ENCODE measurements at regions not wholly inside any gene's neighbourhood (a gene's known extent, or its start where the extent isn't known, plus 50 kb on each side); places are given as distances from the start of the nearest gene placed in this dataset.

DNA sequence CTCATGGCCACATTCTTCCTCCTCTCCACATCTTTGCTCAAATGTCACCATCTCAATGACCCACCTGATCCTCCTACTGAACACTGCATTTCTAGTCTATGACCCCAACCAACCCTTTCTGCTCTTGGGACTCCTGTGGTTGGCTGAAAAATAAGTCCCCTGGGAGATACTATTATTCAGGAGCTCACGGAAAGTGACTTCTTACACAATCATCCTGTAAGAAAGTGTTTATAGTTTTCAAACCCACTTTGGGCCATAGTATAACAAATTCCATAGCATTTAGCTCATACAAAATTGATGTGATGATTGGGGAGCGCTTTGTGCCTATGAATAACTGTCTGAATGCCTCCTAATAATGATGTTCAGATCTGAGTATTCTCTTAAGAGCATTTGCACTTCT is 161.4 kb upstream of the HS3ST1 start:
- no peak for DNase-seq (ENCODE audit: extremely low read depth in 1 of 2, low read depth in 1 of 2)

DNA sequence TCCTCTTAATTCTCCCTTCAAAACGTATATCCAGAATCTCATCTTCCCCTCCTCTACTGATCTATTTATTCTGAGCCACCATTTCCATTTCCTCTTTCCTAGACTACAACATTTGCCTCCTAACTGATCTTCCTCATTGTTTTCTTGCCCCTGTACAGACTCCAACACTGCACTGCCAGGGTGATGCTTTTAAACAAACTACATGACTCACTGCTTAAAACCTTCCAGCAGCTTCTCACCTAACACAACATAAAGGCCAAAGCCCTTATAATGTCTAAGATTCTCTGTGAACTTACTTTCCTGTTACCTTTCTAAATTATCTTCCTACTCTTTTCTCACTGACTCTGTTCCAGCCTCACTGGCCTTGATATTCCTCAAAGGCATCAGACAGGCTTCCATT is 161.0 kb upstream of the HS3ST1 start:
- no peak for DNase-seq (ENCODE audit: extremely low read depth in 1 of 2, low read depth in 1 of 2)

DNA sequence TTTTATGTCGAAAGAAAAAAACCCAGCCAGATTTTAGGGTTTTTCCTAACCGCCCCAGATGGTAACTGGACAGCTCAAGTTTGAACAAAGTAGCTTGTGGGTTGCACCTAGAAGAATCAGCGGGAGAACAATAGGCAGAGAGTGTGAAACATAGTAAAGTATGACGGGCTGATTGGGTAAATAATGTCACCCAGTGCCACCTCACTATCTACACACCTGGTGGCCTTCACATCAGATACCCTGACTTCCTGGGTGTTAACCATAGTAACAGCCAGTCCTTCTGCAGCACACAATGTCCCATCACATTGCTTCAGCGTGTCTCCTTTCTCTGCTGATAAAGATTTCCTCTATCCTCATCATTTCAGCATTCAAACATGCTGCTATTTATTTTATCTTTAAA is 159.1 kb upstream of the HS3ST1 start:
- no peak for DNase-seq (ENCODE audit: extremely low read depth in 1 of 2, low read depth in 1 of 2)

DNA sequence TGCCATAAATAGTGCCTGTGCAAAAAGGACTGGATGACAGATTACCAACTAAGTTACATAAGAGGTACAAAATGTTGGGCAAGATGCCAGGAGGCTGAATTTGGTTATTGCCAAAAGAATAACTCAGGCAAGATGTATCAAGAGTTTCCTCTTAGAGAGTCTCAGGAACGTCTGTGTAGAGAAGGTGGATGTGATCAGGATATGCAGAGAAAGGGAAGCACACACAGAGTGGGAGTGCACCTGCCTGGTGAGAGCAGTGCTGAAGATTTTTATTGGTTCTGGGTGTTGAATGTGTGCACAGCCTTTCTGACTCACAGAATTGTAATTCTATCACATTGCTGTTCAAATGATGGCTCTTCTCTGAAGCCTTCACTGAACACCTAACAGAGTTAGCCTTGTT is 156.8 kb upstream of the HS3ST1 start:
- DNase-seq (ENCODE audit: extremely low read depth in 1 of 2, low read depth in 1 of 2), result no peak

DNA sequence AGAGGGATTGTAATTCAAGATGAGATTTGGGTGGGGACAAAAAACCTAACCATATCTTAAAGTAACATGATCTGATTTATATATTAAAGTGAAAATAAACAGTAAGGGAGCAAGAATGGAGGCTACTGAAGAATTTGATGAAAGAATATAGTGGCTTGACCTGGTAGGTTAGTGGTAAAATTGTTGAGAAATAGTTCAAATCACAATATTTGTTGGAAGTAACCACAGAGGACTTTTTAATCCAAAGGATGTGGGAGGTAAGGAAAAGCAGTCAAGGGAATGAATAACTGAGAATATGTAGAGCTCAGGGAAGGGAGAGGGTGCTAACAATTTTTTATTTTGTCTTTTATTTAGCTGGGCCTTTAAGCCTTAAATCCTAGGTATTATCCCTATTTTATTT is 139.8 kb upstream of the HS3ST1 start:
- DNase-seq (ENCODE audit: extremely low read depth in 1 of 2, low read depth in 1 of 2), result no peak

DNA sequence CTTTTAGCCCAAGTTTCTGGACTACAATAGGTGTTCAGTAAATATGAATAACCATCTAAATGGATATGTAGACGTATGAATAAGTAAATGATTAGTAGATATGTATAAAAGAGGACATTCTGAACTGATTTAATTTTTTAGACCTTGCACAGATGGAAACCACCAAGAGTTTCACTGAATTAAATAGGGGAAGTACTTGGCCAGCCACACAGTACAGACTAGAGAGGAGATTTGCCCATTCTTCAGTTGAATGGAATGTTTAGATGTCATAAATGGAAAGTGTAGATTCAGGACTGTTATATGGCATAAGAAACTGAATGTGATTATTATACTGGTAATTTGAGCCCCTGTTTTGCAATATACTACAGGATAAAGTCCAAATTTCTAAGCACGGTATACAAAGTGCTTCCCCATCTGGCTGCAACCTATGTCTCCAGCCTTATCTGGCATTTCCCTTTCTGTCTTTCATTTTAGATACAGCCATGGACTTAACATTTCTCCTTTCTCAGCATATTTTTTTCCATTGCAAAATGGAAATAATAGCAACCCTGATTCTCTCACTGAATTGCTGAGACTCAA is 137.8 kb upstream of the HS3ST1 start:
- DNase-seq (ENCODE audit: extremely low read depth in 1 of 2, low read depth in 1 of 2), result no peak

DNA sequence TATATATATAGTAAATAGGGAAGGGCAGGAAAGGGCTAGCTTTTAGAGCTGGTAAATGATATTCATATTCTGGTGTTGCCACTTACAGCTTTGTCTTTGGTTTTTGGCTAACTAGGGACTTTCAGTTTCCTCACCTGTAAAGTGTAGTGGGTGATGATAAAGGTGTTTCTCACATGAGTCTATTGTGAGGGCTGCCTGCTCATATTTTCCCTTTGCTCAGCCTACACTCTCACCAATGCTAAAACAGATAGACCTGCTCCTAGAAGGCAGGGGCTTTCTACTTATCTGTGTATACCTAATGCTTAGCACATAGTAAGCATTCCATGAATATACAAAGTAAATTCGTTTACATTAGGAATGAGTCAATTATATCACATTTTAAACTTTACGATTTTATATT is 137.2 kb upstream of the HS3ST1 start:
- DNase-seq (ENCODE audit: extremely low read depth in 1 of 2, low read depth in 1 of 2), result no peak

DNA sequence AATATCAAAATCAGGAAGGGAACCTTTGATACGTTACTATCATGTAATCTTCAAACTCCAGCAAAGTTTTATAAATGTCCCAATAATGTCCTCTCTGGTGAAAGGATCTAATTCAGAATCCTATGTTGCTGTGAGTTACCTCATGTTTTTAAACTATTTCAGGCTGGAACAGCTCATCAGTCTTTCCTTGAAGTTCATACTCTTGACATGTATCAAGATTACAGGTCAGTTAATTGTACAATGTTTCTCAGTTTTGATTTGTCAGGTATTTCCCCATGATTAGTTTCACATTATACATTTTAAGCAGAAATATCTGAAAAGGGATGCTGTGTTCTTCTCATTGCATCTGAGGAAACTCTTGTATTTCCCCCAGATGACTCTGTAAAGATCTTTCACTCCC is 136.5 kb upstream of the HS3ST1 start:
- DNase-seq (ENCODE audit: extremely low read depth in 1 of 2, low read depth in 1 of 2), result no peak

DNA sequence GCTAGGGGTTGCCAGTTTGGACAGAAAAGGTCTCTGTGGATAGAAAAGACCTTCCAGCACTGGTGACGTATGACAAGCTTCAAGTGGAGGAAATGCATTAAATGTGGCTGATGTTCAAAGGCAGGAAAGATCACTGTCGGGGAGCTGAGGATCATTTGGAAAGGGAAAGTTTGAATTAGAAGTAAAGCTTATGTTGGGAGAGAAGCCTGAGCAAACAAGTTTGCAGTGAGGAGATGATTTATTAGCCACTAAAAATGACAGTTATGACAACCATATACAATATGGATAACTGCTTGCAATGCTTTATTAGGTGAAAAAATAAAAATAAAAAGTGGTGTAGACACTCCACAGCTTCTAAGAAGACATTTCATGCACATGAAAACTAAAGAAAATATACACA is 135.3 kb upstream of the HS3ST1 start:
- DNase-seq (ENCODE audit: extremely low read depth in 1 of 2, low read depth in 1 of 2), result no peak

DNA sequence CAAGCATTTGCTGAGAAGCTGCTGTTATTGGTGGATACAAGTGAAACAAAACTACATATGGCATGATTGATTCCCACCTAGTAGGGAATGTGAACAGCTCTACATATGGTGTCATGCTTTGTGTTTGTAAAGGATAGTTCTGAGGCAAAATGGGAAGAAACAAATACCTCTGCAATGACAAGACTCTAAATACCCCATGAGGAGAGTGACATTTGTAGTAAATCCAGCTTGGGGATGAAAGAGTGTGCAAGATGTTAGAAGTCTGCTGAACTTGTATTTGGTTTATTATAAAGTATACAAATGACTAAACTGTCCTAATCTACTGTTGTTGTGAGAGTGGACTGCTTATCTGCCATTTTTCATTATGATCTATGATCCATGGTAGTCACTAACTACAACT is 120.8 kb upstream of the HS3ST1 start:
- no peak for DNase-seq (ENCODE audit: extremely low read depth in 1 of 2, low read depth in 1 of 2)

DNA sequence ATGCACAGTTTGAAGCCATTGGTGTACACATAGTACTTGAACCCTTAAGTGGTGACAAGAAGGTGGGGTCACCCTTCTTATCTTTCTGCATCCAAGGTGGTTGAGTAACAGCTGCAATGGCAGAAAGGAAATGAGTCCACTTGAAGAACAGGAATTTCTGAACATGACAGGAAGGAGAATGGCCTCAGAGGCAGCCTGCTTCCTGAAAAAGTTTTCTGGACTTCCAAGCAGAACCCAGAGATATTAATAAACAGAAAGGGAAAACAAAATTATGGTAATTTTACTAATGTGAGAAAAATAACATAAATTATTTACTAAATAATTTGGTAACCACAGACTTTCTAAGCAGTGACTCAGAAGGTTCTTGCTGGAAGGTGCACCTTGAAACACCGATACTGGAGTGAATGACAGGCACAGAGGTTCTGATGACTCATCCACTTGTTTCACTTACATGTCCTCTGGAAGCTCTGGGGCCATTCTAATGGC is 119.9 kb upstream of the HS3ST1 start:
- DNase-seq (ENCODE audit: extremely low read depth in 1 of 2, low read depth in 1 of 2), result no peak

DNA sequence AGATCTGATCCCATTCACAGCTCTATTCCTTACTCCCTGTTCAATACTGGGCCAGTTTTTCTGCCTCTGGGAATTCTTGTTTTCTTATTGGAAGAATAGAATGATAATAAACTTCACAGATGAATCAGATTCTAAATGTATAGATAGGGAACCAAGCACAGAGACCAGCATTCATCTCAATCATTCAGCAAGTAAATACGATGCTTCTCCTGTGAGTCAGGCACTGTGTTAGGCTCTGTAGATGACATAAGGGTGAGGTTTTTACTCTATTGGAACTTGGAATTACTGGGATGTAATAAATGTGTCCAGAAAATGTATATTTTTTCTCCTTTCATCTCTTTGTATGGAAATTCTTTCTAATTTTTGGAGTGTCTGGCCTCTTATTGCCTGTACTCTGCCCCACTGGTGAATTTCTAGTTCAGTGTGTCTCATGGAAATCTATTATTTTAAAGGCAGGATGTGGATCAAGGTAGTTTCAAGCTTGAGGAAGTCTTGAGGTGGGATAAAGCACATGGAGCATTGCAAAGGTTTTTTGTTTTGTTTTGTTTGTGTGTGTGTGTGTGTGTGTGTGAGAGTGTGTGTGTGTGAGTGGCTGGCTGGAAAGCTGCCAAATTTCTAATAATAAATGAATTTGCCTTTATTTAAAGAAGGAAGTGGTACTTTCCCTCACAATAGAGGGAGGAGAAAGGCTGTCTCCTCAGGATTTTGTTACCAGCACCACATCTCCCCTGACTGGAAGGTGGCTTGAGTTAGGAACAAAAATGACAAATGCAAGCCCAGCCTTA is 117.9 kb upstream of the HS3ST1 start:
- no peak for DNase-seq (ENCODE audit: extremely low read depth in 1 of 2, low read depth in 1 of 2)

DNA sequence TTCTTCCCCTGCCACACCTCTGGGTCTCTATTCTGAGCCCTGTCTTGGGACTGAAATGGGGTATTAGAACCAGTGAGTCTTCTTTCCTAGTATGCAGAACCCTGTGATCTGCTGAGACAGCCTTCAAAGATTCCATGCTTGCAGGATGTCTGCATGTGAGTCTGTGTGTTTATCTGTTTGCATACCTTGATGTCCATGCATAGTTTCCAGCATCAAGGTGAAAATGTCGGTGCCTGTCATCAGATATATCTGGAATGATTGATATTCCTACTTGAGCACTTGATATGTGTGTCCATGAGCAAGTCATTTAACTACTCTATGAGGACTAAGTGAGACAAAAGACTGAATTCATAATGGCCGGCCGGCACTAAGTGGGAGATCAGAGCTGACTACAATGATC is 117.0 kb upstream of the HS3ST1 start:
- no peak for DNase-seq (ENCODE audit: extremely low read depth in 1 of 2, low read depth in 1 of 2)

DNA sequence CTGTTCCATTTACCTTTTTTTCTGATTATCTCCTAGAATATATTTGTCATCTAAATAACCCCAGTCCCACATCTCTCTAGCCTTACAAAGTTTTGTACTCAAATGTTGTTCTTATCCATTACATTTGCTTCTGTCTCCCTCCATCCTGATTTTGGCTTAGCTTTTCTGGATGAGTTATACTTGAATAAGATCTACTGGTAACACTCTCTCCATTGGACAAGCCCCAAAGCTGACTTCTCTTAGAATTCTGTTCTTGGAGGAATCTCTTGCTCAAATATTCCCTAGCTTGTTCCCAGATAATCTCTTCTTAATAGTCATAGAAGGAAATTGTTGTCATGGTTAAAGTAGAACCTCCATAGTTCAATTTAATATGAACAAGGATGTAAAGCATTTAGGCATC is 115.5 kb upstream of the HS3ST1 start:
- DNase-seq (ENCODE audit: extremely low read depth in 1 of 2, low read depth in 1 of 2), result no peak

DNA sequence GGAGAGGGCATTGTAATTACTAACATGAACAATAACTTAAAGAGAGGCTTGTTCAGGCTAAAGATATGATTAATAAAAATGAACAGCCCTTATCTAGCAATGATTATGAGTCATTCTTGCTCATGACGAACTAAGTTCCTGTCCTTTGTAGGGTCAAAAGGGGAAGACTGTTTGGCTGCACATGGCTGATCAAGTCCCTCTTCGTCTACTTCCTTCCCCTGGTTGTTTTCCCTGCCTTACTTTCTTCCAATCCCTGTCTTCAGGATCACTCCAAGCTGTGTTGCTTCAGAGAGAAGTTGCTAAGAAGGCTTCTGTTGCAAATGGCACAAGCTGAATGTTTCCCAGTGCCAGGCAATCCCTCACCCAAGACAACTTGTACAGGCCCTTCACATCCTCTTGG is 115.0 kb upstream of the HS3ST1 start:
- DNase-seq (ENCODE audit: extremely low read depth in 1 of 2, low read depth in 1 of 2), result no peak

DNA sequence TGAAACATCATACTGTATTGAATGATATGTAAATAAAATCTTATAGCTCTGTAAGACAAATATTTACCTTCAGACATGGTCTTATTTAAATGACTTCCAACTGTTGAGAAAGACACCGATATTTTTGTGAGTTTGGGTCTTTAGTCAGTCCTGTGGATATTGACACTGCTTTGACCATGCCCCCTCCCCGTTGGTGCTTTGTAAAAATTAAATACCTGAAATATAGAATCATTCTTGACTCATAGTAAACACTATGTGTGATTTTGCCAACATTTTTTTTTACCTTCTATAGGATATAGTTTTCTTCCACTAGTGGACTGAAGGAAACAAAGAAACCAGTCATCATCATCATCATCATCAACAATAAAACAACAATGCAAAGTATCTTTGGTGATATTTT is 114.3 kb upstream of the HS3ST1 start:
- no peak for DNase-seq (ENCODE audit: extremely low read depth in 1 of 2, low read depth in 1 of 2)

DNA sequence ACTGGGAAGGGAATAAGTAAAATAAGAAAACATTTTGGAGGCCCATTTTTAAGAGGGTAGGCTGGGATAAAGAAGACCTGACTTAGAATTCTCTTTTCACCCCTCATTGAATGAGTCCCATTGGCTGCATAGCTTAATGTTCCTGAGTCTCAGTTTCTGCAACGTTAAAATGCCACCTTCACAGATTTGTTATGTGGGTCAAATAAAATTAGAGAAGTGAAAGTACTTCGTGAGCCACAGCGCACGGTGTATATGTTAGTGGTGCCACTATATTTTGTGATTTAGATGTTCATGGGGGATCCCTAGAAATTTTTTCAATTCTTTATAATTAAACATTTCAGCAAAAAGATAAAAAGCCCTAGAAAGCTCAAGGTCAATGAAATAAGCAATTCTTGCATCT is 109.2 kb upstream of the HS3ST1 start:
- DNase-seq (ENCODE audit: extremely low read depth in 1 of 2, low read depth in 1 of 2), result no peak

DNA sequence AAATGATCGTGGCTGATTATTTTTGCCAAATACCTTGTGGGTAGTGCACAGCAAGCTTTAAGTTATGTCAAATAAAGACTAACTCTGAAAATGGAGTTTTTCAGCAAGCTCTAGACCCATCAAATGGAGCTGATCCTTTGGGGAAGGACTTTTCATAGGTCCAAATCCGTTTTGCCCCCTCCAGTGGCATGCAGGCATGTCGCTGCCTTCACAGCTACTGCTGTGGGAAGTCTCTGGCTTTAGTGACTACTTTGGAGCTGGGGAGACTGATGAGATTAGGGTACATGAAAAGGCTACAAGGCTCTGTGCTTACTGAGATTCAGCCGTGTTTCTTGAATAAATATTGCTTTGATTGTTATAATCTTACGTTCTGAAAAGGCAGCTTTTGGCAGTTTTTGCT is 106.6 kb upstream of the HS3ST1 start:
- DNase-seq (ENCODE audit: extremely low read depth in 1 of 2, low read depth in 1 of 2), result no peak

DNA sequence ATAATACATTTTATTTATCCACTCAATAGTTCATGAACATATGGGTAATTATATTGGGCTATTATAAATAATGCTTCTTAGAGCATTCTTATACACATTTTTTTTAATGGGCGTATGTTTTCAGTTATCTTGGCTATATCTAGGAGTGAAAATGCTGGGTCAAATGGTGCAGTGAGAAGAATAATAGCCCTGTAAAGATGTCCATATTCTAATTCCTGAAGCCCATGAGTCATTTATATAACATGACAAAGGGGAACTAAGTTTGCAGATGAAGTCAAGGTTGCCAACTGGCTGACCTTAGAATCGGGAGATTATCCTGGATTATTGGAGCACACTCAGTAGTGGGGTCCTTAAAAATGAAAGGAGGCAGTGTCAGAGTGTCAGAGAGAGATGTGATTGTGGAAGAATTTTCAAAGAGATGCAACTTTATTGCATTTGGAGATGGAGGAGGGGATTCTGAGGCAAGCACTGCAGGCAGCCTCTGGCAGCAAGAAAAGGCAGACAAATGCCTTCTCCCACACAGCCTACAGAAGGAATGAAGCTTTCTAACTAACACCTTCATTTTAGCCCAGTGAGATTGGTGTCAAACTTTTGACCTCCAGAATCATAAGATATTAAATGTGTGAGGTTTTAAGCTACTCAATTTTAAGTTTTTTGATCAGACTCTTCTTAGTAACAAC is 106.1 kb upstream of the HS3ST1 start:
- DNase-seq (ENCODE audit: extremely low read depth in 1 of 2, low read depth in 1 of 2), result no peak

DNA sequence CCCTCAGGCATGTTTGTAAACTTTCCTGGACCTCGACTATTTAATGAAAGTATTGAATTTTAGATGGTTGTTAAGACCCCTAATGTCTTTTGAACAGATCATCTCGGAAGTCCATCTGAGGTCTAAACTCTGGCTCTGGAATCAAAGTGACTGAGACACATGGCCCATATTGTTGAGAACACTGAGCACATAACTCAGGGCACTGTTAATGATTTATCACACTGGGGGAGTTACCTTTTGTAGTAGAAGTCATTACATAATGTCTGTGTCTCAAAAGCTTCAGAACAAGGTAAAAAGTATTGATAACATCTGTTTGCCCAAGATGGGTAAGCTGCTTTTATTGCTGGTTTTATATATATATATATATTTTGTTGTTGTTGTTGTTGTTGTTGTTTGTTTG is 103.4 kb upstream of the HS3ST1 start:
- DNase-seq (ENCODE audit: extremely low read depth in 1 of 2, low read depth in 1 of 2), result no peak

DNA sequence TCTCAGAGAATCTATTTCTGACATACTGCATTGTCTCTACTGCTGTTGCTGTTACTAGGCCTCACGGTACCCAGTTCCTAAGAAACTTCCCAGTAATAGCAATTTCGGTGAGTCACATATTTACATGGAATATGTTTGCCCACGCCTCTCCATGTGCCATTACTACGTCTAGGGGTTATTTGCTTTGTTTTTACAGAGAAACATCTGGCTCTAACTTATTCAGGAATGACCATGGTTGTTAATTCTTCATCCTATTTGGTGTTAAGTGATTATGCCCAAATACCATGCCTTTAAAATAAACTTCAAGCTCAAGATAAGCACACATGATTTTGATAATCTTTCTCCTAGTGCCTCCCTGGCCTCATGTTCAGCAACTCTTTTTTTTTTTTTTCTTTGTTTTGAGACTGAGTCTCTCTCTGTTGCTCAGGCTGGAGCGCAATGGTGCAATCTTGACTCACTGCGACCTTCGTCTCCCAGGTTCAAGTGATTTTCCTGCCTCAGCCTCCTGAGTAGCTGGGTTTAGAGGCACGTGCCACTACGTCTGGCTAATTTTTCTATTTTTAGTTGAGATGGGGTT is 101.0 kb upstream of the HS3ST1 start:
- DNase-seq (ENCODE audit: extremely low read depth in 1 of 2, low read depth in 1 of 2), result no peak

DNA sequence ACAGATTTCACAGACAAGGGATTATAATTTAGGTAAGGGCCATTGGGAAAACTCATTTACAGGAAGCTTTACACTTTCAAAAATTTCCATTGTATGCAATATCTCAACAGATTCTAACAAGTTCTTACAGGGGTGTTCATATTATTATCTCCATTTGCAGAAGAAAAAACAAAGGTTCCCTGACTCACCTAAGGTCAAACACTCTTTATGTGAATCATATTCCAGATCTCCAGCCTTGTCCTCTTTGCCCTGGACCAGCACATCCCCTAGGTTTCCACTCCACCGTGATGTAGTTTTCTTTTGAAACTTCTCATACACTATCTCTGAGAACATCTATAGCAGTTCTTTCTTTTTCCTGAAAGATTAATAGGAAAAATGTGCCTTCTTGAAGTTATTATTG is 96.4 kb upstream of the HS3ST1 start:
- DNase-seq (ENCODE audit: extremely low read depth in 1 of 2, low read depth in 1 of 2), result no peak
